MCF 10A (cell line): ENCODE measurements at regions not wholly inside any gene's neighbourhood (a gene's known extent, or its start where the extent isn't known, plus 50 kb on each side); places are given as distances from the start of the nearest gene placed in this dataset.

Experiments
- BruUV-seq: library from RNA; stranded (reverse); fragments of 400-500 nt; replicated peaks from 2 replicates; lab custom pipeline; 2021; lab: Mats Ljungman, UMichigan
- CTCF ChIA-PET: fragments of 300-600 bp; sonication (Branson Sonifier 250); formaldehyde crosslinking; extraction: SDS; loops from one replicate; lab custom pipeline; 2021; ENCODE audit warnings: antibody characterized with exemption, inconsistent platforms; lab: Yijun Ruan, JAX
- POLR2A ChIA-PET: fragments of 300-600, 350-650 bp; sonication (Branson Sonifier 250); formaldehyde crosslinking; extraction: SDS; loops from one replicate; lab custom pipeline; 2020; ENCODE audit warnings: antibody characterized with exemption, inconsistent platforms; lab: Yijun Ruan, JAX
- DNase-seq: peaks from one replicate; pipeline ENCODE4 v3.0.0-alpha.2; 2018; ENCODE audit not compliant: unreplicated experiment
- H3K27ac Mint-ChIP-seq: one replicate; pipeline ENCODE4 v1.8.0; 2022; ENCODE audit warnings: mild to moderate bottlenecking, low read depth, mixed read lengths; ENCODE audit not compliant: unreplicated experiment
- H3K27me3 Mint-ChIP-seq: one replicate; pipeline ENCODE4 v1.8.0; 2022; ENCODE audit warnings: mixed read lengths; ENCODE audit not compliant: insufficient read depth, unreplicated experiment
- H3K36me3 Mint-ChIP-seq: one replicate; pipeline ENCODE4 v1.8.0; 2022; ENCODE audit warnings: mild to moderate bottlenecking, moderate library complexity, mixed read lengths; ENCODE audit not compliant: insufficient read depth, unreplicated experiment
- H3K4me1 Mint-ChIP-seq: one replicate; pipeline ENCODE4 v1.8.0; 2022; ENCODE audit warnings: mixed read lengths; ENCODE audit not compliant: insufficient read depth, unreplicated experiment
- H3K4me3 Mint-ChIP-seq: one replicate; pipeline ENCODE4 v1.8.0; 2022; ENCODE audit warnings: mild to moderate bottlenecking, moderate library complexity, mixed read lengths; ENCODE audit not compliant: unreplicated experiment
- H3K9me3 Mint-ChIP-seq: one replicate; pipeline ENCODE4 v1.8.0; 2022; ENCODE audit warnings: mixed read lengths; ENCODE audit not compliant: unreplicated experiment
- CTCF ChIP-seq: fragments of 200-600 bp; IDR thresholded peaks from one replicate; pipeline ENCODE4 v1.8.0; 2022; ENCODE audit warnings: antibody characterized with exemption, mild to moderate bottlenecking; ENCODE audit not compliant: unreplicated experiment
- intact Hi-C: fragments of 100-400 bp; cut with micrococcal nuclease; formaldehyde crosslinking; loops from 2 replicates; pipeline ENCODE4 v1.14.1; 2022

- no TSS peak for BruUV-seq
- peaks cover 7% of the 10 kb centered on the region for H3K9me3 Mint-ChIP-seq
- no peak overlapping the region for H3K4me3 Mint-ChIP-seq
- ChIA-PET CTCF (interaction anchor here (0.5 kb wide), 1 partner anchor 128 kb away, joined by 4 read pairs; no protein-coding TSS in a partner anchor), POLR2A (no interaction called here)
- intact Hi-C loops, result no loop called here
- DNase-seq, result no peak
- no peak for TF ChIP-seq CTCF
- H3K27me3 Mint-ChIP-seq, result no peaks in the 10 kb centered on the region
- H3K27ac Mint-ChIP-seq, result no peak overlapping the region
- no peaks in the 10 kb centered on the region for H3K36me3 Mint-ChIP-seq
- no peaks in the 10 kb centered on the region for H3K4me1 Mint-ChIP-seq
Observed at GRCh38 chr9:14007190-14007769, 306.7 kb downstream of the NFIB start.

DNA sequence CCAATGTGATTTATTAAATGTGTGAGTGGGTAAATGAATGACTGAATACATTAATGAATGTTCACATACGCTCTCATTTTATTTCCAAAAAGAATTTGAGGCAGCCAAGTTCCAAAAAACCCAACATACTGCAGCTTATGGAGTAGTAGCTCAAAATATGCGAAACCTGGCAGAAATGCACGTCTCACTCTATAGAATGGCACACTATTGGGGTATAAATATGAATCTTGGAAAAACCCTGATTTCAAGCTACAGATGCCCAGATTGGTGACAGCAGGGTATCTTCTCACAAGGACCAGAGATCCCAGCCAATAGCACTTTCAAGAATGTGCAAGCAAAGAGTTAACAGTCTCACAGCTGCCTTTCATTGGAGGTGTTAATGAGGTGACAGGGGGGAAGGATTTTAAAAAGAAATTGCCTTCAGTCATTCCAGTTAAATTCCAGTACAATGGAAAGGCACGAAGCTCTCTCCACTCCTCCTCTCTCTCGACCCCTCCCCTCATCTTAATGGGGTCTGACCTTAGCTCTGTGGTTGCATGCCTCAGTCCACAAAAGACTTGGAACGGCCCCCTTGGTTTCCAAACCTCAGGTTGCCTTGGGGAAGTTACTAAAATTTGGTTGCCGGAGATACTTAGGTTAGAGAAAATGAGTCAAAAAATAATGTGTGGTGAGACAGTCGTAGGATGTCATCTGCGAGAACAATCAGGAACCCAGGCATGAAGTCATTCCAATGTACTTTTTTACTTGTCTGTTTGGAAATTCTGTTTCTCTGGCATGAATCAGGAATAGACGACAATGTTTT is 307.4 kb downstream of the NFIB start:
- no TSS peak for BruUV-seq
- intact Hi-C loops, result no loop called here
- Mint-ChIP-seq H3K9me3 (peaks cover 7% of the 10 kb centered on the region), H3K36me3 (no peaks in the 10 kb centered on the region), H3K27ac (no peak overlapping the region), H3K4me3 (no peak overlapping the region), H3K27me3 (no peaks in the 10 kb centered on the region), H3K4me1 (no peaks in the 10 kb centered on the region)
- TF ChIP-seq CTCF, result no peak
- ChIA-PET POLR2A (no interaction called here), CTCF (interaction anchor here (0.5 kb wide), 1 partner anchor 127 kb away, joined by 4 read pairs; no protein-coding TSS in a partner anchor)
- no peak for DNase-seq

DNA sequence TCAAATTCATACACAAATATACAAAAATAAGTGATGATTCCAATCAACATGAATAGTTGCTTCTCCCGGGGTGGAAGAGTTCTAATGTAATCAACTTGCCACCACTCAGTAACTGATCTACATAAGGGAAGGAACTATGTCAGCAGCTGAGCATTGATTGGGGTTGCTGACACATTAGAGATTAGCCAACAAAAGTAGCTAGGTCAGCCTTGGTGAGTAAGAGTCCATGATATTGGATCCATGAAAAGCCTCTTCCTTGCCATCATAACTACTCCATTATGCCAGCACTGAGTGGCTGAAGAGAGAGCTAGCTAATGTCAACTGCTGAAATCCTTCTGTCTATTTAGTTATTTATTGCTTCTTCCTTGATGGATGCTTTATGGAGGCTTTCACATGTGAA is 309.8 kb downstream of the NFIB start:
- no peak for TF ChIP-seq CTCF
- Mint-ChIP-seq H3K36me3 (no peaks in the 10 kb centered on the region), H3K27ac (no peak overlapping the region), H3K4me3 (no peak overlapping the region), H3K9me3 (peaks cover 7% of the 10 kb centered on the region), H3K27me3 (no peaks in the 10 kb centered on the region), H3K4me1 (no peaks in the 10 kb centered on the region)
- POLR2A ChIA-PET, result interaction anchor here (1.1 kb wide), 1 partner anchor 14 kb away, joined by 3 read pairs; no protein-coding TSS in a partner anchor
- CTCF ChIA-PET, result no interaction called here
- DNase-seq, result no peak
- intact Hi-C loops, result no loop called here
- no TSS peak for BruUV-seq

DNA sequence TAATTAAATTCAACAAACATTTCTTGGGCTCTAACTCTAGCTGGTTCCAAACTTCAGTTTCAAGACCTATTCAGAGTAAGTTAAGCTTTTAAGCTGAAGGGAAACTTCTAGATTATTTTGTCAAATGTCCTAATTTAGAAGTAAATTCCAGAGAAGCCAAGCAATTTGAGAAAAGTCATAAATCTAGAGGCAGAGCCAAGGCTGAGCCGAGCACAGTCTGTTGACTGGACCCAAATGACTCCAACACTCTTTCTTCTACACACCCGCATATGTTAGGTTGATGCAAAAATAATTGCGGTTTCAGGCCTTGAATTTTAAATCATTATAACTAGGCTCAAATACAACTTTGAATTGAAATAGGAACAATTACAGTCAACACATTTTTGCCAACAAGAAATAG is 319.7 kb downstream of the NFIB start:
- H3K27ac Mint-ChIP-seq, result no peak overlapping the region
- peaks cover 5% of the 10 kb centered on the region for H3K9me3 Mint-ChIP-seq
- TF ChIP-seq CTCF, result no peak
- POLR2A ChIA-PET, result no interaction called here
- no TSS peak for BruUV-seq
- intact Hi-C loops, result no loop called here
- no peak overlapping the region for H3K4me3 Mint-ChIP-seq
- H3K4me1 Mint-ChIP-seq, result no peaks in the 10 kb centered on the region
- H3K27me3 Mint-ChIP-seq, result no peaks in the 10 kb centered on the region
- CTCF ChIA-PET, result interaction anchor here (0.6 kb wide), 1 partner anchor 120 kb away, joined by 4 read pairs; no protein-coding TSS in a partner anchor
- no peaks in the 10 kb centered on the region for H3K36me3 Mint-ChIP-seq
- DNase-seq, result no peak
